ENCODE measurements at regions not wholly inside any gene's neighbourhood (a gene's known extent, or its start where the extent isn't known, plus 50 kb on each side); places are given as distances from the start of the nearest gene placed in this dataset.

DNA sequence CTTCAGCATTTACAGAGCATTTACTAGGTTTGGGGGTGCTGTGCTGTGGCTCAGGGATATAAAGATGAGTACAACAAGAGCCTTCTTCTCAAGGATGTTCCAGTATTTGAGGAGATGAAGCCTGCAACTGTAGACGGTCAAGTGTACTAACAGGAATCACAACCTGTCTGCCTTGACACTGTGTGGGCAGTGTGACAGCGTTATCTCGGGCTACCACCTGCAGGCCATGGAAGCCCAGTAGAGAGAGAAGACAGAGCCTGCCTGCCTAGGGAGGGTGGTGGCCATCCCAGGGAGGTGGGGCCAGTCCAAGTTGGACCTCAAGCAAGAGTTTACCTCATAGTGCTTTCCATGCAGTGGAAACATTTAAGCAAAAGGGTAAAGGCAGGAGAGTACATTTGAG is 215.1 kb upstream of the ASIC2 start:
- intact Hi-C loops (cut with DNase I; ENCODE audit: low total_unique reads) = no loop called here
- no peaks in the 10 kb centered on the region for H3K36me3 ChIP-seq (ENCODE audit: low read depth, missing control alignments)
- no peaks in the 10 kb centered on the region for H3K9me3 ChIP-seq
- no peak for TF ChIP-seq POLR2A (IDR thresholded peaks at IDR 0.05)
- TF ChIP-seq, protein P1, sequence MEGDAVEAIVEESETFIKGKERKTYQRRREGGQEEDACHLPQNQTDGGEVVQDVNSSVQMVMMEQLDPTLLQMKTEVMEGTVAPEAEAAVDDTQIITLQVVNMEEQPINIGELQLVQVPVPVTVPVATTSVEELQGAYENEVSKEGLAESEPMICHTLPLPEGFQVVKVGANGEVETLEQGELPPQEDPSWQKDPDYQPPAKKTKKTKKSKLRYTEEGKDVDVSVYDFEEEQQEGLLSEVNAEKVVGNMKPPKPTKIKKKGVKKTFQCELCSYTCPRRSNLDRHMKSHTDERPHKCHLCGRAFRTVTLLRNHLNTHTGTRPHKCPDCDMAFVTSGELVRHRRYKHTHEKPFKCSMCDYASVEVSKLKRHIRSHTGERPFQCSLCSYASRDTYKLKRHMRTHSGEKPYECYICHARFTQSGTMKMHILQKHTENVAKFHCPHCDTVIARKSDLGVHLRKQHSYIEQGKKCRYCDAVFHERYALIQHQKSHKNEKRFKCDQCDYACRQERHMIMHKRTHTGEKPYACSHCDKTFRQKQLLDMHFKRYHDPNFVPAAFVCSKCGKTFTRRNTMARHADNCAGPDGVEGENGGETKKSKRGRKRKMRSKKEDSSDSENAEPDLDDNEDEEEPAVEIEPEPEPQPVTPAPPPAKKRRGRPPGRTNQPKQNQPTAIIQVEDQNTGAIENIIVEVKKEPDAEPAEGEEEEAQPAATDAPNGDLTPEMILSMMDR (IDR thresholded peaks at IDR 0.05) = no peak
- no peak for DNase-seq
- H3K27ac ChIP-seq = no peak overlapping the region
- no peaks in the 10 kb centered on the region for H3K4me1 ChIP-seq
- WGBS, 2 donors = 74 to 90% methylated on average over 3 of the region's 3 CpGs
- H3K27me3 ChIP-seq = no peaks in the 10 kb centered on the region
- no peak overlapping the region for H3K4me3 ChIP-seq

DNA sequence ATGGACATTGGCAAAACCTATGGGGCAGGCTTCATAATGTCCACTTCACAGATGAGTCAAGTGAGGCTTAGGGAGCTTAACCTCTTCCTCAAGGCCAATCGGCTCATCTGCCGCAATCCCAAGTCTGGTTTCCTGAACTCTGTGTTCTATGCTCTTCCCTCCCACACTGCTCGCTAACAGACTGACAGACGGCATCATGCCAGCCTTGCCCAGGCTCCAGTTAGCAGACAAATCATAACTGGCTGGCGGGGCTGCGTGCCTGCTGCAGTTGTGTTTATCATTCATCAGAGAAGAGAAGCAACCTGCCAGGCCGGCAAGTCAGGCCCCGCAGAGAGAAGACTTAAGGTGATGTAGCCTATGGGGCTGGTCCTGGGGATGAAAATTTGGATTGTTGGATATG is 216.2 kb upstream of the ASIC2 start:
- Histone ChIP-seq H3K36me3 (ENCODE audit: low read depth, missing control alignments) (no peaks in the 10 kb centered on the region), H3K9me3 (no peaks in the 10 kb centered on the region), H3K27me3 (no peaks in the 10 kb centered on the region), H3K4me3 (no peak overlapping the region), H3K4me1 (no peaks in the 10 kb centered on the region), H3K27ac (no peak overlapping the region)
- intact Hi-C loops (cut with DNase I; ENCODE audit: low total_unique reads) = no loop called here
- WGBS, 2 donors = 67 to 69% methylated on average over 8 of the region's 8 CpGs
- TF ChIP-seq POLR2A (IDR thresholded peaks at IDR 0.05) = no peak
- TF ChIP-seq, protein P1 (IDR thresholded peaks at IDR 0.05) = no peak
- DNase-seq = peak; percentile 85

DNA sequence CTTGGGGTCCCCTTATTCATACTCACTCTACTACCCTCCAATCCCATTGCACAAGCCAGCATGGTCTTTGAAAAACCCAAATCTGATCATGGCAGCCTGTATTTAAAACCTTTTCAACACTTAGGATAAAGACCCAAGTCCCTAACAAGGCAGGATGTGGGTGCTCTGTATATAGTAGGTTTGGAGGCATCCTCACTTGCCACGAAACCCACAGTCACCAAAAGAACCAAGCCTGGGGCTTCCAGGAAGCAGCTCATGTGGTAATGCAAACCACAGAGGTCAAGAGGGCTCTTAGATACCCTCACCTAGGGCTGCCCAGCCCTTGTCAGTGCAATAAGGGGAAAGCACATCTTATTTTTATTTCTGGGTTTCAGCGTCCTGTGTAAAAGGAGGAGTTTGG is 218.6 kb upstream of the ASIC2 start:
- TF ChIP-seq, protein P1 (IDR thresholded peaks at IDR 0.05) = no peak
- no peak for TF ChIP-seq POLR2A (IDR thresholded peaks at IDR 0.05)
- H3K4me3 ChIP-seq = no peak overlapping the region
- intact Hi-C loops (cut with DNase I; ENCODE audit: low total_unique reads) = no loop called here
- no peak for DNase-seq
- H3K27me3 ChIP-seq = no peaks in the 10 kb centered on the region
- H3K9me3 ChIP-seq = no peaks in the 10 kb centered on the region
- no peaks in the 10 kb centered on the region for H3K36me3 ChIP-seq (ENCODE audit: low read depth, missing control alignments)
- 81 to 89% methylated on average over 2 of the region's 2 CpGs for WGBS, 2 donors
- no peaks in the 10 kb centered on the region for H3K4me1 ChIP-seq
- H3K27ac ChIP-seq = no peak overlapping the region

DNA sequence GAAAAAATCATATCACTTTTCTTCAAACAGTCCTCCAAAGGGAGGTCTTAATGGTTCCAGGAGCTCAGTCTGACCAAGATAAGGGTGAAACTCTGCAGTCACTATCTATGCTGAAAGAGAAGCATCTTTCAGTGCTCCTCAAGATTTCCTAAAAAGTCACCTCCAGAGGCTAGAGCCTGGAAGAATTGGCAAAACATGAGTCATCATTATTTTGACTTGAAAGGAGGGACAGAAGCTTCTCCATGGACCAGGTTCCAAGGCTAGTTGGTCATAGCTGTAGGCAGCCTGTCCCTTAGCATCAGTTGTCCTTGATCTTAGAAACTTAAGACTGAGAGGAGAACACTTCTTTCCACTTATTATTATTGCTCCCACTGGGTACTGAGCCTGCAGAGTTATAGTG is 219.0 kb upstream of the ASIC2 start:
- no peak for DNase-seq
- H3K4me1 ChIP-seq = no peaks in the 10 kb centered on the region
- H3K27me3 ChIP-seq = no peaks in the 10 kb centered on the region
- H3K4me3 ChIP-seq = no peak overlapping the region
- intact Hi-C loops (cut with DNase I; ENCODE audit: low total_unique reads) = no loop called here
- no peaks in the 10 kb centered on the region for H3K36me3 ChIP-seq (ENCODE audit: low read depth, missing control alignments)
- no peak overlapping the region for H3K27ac ChIP-seq
- no peaks in the 10 kb centered on the region for H3K9me3 ChIP-seq
- no peak for TF ChIP-seq POLR2A (IDR thresholded peaks at IDR 0.05)
- TF ChIP-seq, protein P1 (IDR thresholded peaks at IDR 0.05) = no peak

DNA sequence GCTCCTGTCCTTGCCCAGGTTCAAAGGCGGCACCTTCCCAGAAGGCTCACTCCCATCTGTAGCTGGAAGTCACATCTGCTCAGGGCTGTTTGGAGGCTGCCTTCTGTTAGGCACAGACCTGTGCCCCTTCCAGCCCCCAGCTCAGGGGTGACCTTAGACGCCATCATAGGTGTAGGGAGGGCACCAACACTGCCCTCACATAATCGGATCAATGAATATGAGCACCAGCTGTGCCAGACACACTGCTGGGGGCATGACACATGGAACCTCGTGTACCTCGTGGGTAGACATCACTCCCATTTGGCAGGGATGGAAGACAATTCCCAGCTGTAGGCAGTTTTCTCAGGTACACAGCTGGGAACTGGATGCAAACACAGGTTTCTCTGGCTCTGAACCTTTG is 220.7 kb upstream of the ASIC2 start:
- TF ChIP-seq, protein P1 (IDR thresholded peaks at IDR 0.05) = no peak
- no peak for TF ChIP-seq POLR2A (IDR thresholded peaks at IDR 0.05)
- H3K4me3 ChIP-seq = no peak overlapping the region
- 82% methylated on average over 4 to 5 of the region's 5 CpGs for WGBS, 2 donors
- H3K9me3 ChIP-seq = no peaks in the 10 kb centered on the region
- H3K27me3 ChIP-seq = no peaks in the 10 kb centered on the region
- no peak overlapping the region for H3K27ac ChIP-seq
- DNase-seq = no peak
- H3K36me3 ChIP-seq (ENCODE audit: low read depth, missing control alignments) = no peaks in the 10 kb centered on the region
- no peaks in the 10 kb centered on the region for H3K4me1 ChIP-seq
- intact Hi-C loops (cut with DNase I; ENCODE audit: low total_unique reads) = no loop called here

Data from testis (tissue), 2 donors.